Keratinocyte (primary cell): ENCODE measurements at regions not wholly inside any gene's neighbourhood (a gene's known extent, or its start where the extent isn't known, plus 50 kb on each side); places are given as distances from the start of the nearest gene placed in this dataset.

Source experiments
- DNase-seq: peaks from one replicate; pipeline ENCODE4 v3.0.0-alpha.2; 2011; ENCODE audit warnings: low read depth, missing footprints, low spot score
- FAIRE-seq: peaks from 2 replicates; lab custom pipeline; 2011; peaks lifted over from hg19 to GRCh38; lab: Jason Lieb, UNC
- H2AFZ ChIP-seq: 2 replicates; pipeline ENCODE4 v1.6.0; 2012; ENCODE audit warnings: low read length, control low read depth, inconsistent platforms; ENCODE audit not compliant: control insufficient read depth
- H3K27ac ChIP-seq: 2 replicates; pipeline ENCODE4 v1.5.1; 2011; ENCODE audit warnings: low read length; ENCODE audit not compliant: control insufficient read depth, insufficient read depth
- H3K27me3 ChIP-seq: 3 replicates; pipeline ENCODE4 v1.6.0; 2011; ENCODE audit warnings: low read length; ENCODE audit not compliant: control insufficient read depth, insufficient read depth; ENCODE audit errors: extremely low read depth
- H3K36me3 ChIP-seq, 2 experiments: 2 replicates in 1 of 2; 3 replicates in 1 of 2; pipeline ENCODE4 v1.5.1; 2011; ENCODE audit warnings: low read length in 2 of 2, mild to moderate bottlenecking in 1 of 2; ENCODE audit not compliant: control insufficient read depth in 2 of 2, insufficient read depth in 2 of 2; ENCODE audit errors: extremely low read depth in 1 of 2
- H3K4me1 ChIP-seq: 3 replicates; pipeline ENCODE4 v1.5.1; 2011; ENCODE audit warnings: low read length; ENCODE audit not compliant: control insufficient read depth, insufficient read depth; ENCODE audit errors: extremely low read depth
- H3K4me2 ChIP-seq: 3 replicates; pipeline ENCODE4 v1.6.0; 2011; ENCODE audit warnings: low read depth, low read length; ENCODE audit not compliant: control insufficient read depth, insufficient read depth; ENCODE audit errors: extremely low read depth
- H3K4me3 ChIP-seq, 3 experiments: fragments of 200-600 bp in 1 of 3; sonication (generic) in 1 of 3; 2 replicates in 2 of 3; 3 replicates in 1 of 3; pipeline ENCODE4 v1.5.1; 2011 to 2016; ENCODE audit warnings: low read length in 3 of 3, mild to moderate bottlenecking in 3 of 3, control low read depth in 2 of 3, inconsistent platforms in 1 of 3, low read depth in 1 of 3, mixed read lengths in 1 of 3, mixed run types in 1 of 3, moderate library complexity in 1 of 3; ENCODE audit not compliant: control insufficient read depth in 2 of 3, insufficient read depth in 2 of 3; ENCODE audit errors: extremely low read depth in 1 of 3
- H3K79me2 ChIP-seq: 2 replicates; pipeline ENCODE4 v1.6.0; 2012; ENCODE audit warnings: low read length; ENCODE audit not compliant: control insufficient read depth, insufficient read depth
- H3K9ac ChIP-seq: 3 replicates; pipeline ENCODE4 v1.6.0; 2011; ENCODE audit warnings: low read length; ENCODE audit not compliant: control insufficient read depth, insufficient read depth; ENCODE audit errors: extremely low read depth
- H3K9me1 ChIP-seq: 3 replicates; pipeline ENCODE4 v1.6.0; 2011; ENCODE audit warnings: low read length; ENCODE audit not compliant: control insufficient read depth, insufficient read depth; ENCODE audit errors: extremely low read depth
- H3K9me3 ChIP-seq: 2 replicates; pipeline ENCODE4 v1.5.1; 2012; ENCODE audit warnings: low read depth, low read length; ENCODE audit not compliant: control insufficient read depth
- H4K20me1 ChIP-seq: 3 replicates; pipeline ENCODE4 v1.6.0; 2011; ENCODE audit warnings: low read length; ENCODE audit not compliant: control insufficient read depth, insufficient read depth; ENCODE audit errors: extremely low read depth
- EZH2 ChIP-seq: IDR thresholded peaks from one replicate; pipeline ENCODE4 v1.6.1; 2012; ENCODE audit warnings: inconsistent platforms, mild to moderate bottlenecking, low read length, moderate library complexity
- dilution Hi-C: fragments of 300-500 bp; cut with MboI; formaldehyde crosslinking; loops from one replicate; pipeline ENCODE4 v1.7.0; 2020; ENCODE audit warnings: low sequenced_read_pairs; ENCODE audit not compliant: extremely low pct_ligation_motif_present
- TF ChIP-seq, protein P1 (sequence below), 3 experiments: IDR thresholded peaks in 1 of 3; conservative IDR thresholded peaks in 1 of 3; optimal IDR thresholded peaks in 1 of 3; 2 replicates in 2 of 3; 3 replicates in 1 of 3; pipeline versions ENCODE3 to v1.5.1; 2011; ENCODE audit warnings: low read length in 3 of 3, mild to moderate bottlenecking in 3 of 3, moderate library complexity in 2 of 3, control low read depth in 1 of 3, inconsistent platforms in 1 of 3; ENCODE audit not compliant: insufficient read depth in 2 of 3; ENCODE audit errors: extremely low read depth in 1 of 3

DNA sequence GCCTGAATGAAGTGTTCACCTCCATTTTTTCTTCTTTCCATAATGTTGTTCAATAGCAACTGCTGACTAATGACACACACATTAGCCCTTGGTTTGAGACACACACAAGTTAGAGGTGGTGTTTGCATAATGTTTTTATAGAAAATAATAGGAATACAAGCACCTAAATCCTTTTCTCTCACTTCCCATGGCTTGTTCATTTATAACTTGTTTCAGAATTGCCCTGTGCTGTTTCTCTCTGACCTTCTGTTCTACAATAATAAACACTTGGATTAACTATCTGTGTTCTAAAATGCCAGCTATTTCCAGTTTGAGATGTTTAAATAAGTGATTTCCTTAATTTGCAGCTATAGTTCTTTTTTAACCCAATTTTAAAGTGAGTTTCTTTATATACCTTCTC lies 525.1 kb upstream of the ROBO2 start:
- dilution Hi-C loops, result no loop called here
- no peak overlapping the region for H3K9ac ChIP-seq
- no peaks in the 10 kb centered on the region for H3K36me3 ChIP-seq
- FAIRE-seq, result no peak
- TF ChIP-seq EZH2, result no peak
- TF ChIP-seq, protein P1, sequence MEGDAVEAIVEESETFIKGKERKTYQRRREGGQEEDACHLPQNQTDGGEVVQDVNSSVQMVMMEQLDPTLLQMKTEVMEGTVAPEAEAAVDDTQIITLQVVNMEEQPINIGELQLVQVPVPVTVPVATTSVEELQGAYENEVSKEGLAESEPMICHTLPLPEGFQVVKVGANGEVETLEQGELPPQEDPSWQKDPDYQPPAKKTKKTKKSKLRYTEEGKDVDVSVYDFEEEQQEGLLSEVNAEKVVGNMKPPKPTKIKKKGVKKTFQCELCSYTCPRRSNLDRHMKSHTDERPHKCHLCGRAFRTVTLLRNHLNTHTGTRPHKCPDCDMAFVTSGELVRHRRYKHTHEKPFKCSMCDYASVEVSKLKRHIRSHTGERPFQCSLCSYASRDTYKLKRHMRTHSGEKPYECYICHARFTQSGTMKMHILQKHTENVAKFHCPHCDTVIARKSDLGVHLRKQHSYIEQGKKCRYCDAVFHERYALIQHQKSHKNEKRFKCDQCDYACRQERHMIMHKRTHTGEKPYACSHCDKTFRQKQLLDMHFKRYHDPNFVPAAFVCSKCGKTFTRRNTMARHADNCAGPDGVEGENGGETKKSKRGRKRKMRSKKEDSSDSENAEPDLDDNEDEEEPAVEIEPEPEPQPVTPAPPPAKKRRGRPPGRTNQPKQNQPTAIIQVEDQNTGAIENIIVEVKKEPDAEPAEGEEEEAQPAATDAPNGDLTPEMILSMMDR (optimal IDR thresholded peaks at IDR 0.05 in 1 of 3, IDR thresholded peaks at IDR 0.05 in 1 of 3, conservative IDR thresholded peaks at IDR 0.05 in 1 of 3; ENCODE audit: extremely low read depth in 1 of 3, insufficient read depth in 2 of 3, low read length in 3 of 3), result no peak
- H3K4me3 ChIP-seq, result no peak overlapping the region
- H2AFZ ChIP-seq, result no peak overlapping the region
- H3K27me3 ChIP-seq, result no peaks in the 10 kb centered on the region
- H3K4me2 ChIP-seq, result no peak overlapping the region
- no peaks in the 10 kb centered on the region for H3K9me3 ChIP-seq
- DNase-seq, result no peak
- H4K20me1 ChIP-seq, result no peaks in the 10 kb centered on the region
- H3K4me1 ChIP-seq, result no peaks in the 10 kb centered on the region
- no peaks in the 10 kb centered on the region for H3K9me1 ChIP-seq
- no peaks in the 10 kb centered on the region for H3K79me2 ChIP-seq
- no peak overlapping the region for H3K27ac ChIP-seq

GRCh38 chr3:76523337-76523736 lies 516.6 kb upstream of the ROBO2 start:
- Histone ChIP-seq H3K4me1 (no peaks in the 10 kb centered on the region), H3K4me3 (no peak overlapping the region), H3K79me2 (no peaks in the 10 kb centered on the region), H3K4me2 (no peak overlapping the region), H3K9ac (no peak overlapping the region), H3K9me1 (no peaks in the 10 kb centered on the region), H2AFZ (no peak overlapping the region), H3K36me3 (no peaks in the 10 kb centered on the region), H3K27me3 (no peaks in the 10 kb centered on the region), H3K27ac (no peak overlapping the region), H4K20me1 (no peaks in the 10 kb centered on the region), H3K9me3 (no peaks in the 10 kb centered on the region)
- FAIRE-seq, result no peak
- dilution Hi-C loops, result no loop called here
- no peak for TF ChIP-seq EZH2
- TF ChIP-seq, protein P1 (optimal IDR thresholded peaks at IDR 0.05 in 1 of 3, IDR thresholded peaks at IDR 0.05 in 1 of 3, conservative IDR thresholded peaks at IDR 0.05 in 1 of 3; ENCODE audit: extremely low read depth in 1 of 3, insufficient read depth in 2 of 3, low read length in 3 of 3), result no peak
- no peak for DNase-seq
